Nucleus accumbens (tissue), 56 donors: ENCODE measurements at regions not wholly inside any gene's neighbourhood (a gene's known extent, or its start where the extent isn't known, plus 50 kb on each side); places are given as distances from the start of the nearest gene placed in this dataset.
"Not testable (repeated sequence)": the region's sequence is repeated elsewhere in the genome, so short reads cannot be mapped to it uniquely, and the experiment has no call there.

Experiments
- DNase-seq, 56 donors: peaks; one replicate each; lab custom pipeline; 2025; lab: John Stamatoyannopoulos, UW

DNA sequence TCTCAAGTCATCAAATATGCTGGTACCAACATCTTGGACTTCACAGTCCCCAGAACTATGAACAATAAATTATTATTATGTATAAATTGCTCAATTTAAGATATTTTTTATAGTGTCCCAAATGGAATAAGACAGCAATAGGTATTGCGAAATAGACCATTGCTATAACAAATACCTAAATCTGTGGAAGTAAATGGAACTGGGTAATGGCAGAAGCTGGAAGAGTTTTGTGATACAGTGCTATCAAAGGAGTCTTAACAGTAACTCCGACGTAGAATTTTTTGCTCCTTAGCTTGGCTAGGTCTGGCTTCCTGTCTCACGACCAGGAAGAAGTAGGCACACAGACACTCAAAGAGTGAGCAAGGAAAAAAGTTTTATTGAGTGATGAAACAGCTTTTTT lies 1791.5 kb downstream of the PLA2G4A start:
- DNase-seq: no peak

DNA sequence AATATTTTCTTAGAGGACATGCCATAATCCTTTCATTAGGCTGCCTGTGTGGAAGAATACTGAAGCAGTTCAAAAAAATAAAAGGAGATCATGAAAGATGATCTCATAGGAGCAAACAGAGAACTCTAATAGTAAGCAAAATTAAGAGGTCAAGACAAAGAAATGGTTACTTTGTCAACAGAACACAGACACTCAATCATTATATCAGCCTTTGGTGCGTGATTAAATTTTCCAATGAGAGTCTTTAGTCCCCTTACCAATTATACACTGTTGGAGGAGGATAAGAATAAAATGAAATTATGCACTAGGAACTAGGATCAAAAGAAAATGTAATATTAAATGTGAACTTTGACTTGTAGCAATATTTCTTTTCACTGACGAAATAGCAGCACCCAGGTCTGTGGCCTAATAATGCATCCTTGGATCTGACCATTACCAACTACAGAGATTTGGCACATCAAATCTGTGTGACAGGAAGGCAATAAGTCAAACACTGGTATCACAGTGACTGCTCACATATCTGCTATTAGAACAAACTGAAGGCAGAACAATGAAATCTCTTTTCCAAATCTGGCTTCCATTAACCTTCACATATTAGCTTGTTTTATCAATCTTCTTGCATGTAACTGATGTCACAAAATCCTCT lies 1812.9 kb downstream of the PLA2G4A start:
- DNase-seq: no peak

DNA sequence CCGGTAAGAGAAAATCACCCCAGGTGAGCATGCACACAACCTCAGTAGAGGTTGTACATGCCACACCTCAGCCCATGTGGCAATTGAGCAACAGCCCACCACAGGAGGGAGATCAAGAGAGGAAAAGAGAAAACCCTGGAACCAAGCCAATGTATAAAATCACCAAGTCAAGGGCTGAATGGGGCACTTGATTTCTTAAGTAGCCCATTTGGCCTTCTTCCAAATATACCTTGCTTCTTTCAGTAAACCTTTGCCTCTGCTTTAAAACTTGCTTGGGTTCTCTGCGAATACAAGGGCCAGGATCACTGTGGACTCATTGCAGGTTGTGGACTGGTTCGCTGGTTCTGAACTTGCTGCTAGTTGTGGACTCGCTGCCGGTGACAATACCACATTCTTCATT lies 1814.0 kb downstream of the PLA2G4A start:
- DNase-seq: no peak

DNA sequence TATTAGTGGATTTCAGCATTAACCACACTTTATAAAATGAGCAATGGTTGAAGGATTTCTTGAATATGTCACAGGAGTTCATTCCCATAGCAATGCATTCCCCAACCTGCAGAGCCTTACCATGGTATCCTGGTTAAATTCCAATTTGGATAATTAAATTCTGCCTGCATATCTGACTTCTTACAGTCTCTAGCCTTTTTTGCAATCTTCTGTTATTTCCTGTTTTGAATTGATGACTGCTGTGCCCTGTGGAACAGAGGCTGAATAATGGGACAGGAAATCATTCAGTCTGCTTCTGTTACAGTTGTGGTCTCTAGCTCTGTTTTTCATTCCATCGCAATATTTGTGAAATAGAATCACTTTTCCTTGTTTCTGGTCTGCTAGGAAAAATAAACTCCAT lies 1823.9 kb downstream of the PLA2G4A start:
- DNase-seq: no peak

DNA sequence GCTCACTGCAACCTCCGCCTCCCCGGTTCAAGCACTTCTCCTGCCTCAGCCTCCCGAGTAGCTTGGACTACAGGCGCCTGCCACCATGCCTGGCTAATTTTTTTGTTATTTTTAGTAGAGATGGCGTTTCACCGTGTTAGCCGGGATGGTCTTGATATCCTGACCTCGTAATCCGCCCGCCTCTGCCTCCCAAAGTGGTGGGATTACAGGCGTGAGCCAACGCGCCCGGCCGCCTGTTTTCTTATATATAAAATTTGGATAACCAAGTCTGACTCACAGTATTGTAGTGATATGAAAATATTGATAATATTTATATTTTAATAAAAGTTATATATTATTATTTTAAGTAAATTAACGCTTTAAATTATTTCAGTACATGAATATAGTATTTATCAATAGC lies 1821.7 kb downstream of the BRINP3 start:
- not testable (repeated sequence) for DNase-seq

DNA sequence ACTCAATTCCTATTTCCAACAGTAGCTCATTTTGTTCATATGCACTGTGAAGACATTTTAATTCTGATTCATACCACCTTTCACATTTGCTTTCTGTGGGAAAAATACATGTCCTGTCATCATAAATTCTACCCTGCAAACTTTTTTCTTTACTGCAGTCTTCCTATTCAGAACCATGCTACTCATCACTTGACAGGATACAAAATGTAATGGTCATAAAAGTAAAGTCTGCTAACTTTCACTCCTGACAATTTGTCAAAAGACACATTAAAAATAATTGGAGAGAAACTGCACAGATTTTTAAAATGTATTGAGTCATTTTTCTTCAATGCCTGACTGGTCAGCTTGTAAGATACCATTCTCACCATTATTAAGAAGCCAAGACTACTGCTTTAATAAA lies 1817.1 kb downstream of the BRINP3 start:
- no peak for DNase-seq

DNA sequence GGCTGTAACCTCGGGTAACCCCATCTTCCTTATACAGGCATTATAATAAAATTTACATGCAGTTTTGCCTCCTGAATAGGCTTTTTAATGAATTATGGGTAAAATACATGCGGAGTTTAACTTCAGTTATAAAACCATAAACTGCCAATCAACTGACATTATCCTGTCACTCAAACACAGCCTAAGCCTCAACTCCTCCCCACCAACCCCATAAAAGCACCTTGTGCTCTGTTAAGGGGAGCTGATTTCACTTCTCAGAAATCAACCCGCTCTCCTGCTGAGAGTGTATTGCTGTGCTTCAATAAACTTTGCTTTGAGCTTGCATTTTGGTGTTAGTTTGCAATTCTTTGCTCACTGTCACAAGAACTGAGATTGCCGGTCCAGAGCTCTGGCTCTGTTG lies 1812.2 kb downstream of the BRINP3 start:
- DNase-seq: no peak

DNA sequence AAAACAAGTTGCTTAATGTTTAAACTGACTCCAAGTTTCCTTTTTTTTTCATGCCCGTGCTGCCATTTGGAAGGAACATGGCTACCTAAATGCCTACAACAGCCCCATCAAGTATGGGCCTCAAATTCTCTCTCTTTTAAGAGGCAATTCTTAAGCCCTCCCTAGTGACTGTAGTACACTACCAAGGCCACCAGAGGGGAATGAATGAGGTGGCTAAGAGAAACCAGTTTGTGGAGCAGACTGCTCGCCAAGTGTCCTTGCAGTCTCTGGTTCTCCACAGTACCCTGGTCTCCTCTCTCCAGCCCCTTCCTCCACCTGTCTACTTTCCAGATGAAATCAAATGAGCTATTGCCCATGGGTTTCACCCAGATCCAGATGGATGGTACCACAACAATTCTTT lies 1809.6 kb downstream of the BRINP3 start:
- no peak for DNase-seq

DNA sequence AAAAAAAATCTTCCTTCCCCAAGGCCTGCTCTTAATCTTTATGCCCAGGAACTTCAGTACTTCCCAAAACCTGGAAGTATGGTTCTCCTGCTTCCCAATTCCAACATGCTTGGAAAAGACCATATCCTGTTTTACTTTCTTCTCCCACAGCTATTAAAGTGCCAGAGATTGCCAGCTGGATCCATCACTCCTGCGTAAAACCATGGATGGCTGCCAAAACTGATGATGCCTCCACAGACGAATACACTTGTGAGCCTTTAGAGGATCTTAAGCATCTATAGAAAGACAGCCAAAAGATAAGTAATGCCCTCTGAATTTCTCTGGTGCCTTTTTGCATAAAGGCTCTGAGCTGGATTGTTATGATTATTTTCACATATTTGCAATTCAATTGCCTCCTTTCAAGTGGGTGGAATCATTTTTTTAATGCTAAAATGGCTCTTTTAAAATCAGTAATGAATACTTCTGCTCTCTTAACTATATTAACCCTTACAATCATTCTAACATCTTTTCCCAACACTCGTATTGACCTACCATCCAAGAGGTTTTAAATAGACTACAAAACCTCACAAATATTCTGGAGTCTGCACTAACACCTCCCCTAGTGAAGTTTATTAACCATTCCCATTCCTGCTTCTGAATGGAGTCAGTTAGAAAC lies 1807.8 kb downstream of the BRINP3 start:
- peak in 2 of 56 donors; percentile 3 to 6 for DNase-seq

DNA sequence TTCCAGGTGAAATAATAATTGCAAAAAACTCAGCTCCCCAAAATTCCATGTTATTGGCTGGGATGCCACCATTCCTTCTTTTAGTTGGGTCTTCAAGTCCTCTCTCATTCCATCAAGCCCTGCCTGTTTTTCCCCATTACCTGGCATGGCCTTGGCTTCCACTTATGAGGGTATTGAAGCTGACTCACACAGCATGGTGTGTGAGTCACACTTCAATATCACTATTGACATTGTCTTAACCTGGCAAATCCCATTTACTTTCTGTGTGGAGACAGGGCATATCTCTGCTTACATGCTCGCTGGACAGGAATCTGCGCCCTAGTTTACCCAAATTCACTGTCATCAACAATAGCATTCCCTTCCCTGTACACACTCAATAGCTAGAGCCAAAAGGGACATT lies 1806.8 kb downstream of the BRINP3 start:
- DNase-seq: no peak

DNA sequence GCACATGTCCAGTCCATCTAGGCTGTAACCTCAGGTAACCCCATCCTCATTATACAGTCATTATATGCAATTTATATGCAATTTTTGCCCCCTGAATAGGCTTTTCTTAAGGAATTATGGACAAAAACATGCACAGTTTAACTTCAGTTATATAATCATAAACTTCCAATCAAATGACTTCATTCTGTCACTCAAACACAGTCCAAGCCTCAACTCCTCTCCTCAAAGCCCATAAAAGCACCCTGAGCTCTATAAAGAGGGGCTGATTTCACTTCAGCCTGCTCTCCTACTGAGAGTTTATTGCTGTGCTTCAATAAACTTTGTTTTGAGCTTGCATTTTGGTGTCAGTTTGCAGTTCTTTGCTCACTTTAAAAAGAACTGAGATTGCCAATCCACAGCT lies 1805.5 kb downstream of the BRINP3 start:
- DNase-seq: no peak

DNA sequence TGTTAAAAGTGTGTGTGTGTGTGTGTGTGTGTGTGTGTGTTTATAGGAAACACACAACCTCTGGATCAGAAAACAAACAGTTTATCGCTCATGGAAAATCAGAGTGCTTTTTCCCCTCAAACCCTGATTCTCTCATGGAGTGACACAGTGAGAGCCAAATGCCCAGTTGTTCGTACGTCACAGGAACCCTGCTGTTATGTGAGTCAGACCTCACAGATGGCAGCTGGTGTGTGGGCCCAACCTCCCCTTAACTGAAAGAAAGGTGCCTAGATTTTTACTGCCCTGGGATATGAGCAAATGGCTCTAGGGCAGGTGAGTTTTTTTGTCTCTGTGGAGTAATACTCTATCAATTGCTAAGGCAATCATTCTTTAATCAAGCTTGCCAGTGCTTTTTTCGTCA lies 1788.1 kb downstream of the BRINP3 start:
- DNase-seq: no peak

DNA sequence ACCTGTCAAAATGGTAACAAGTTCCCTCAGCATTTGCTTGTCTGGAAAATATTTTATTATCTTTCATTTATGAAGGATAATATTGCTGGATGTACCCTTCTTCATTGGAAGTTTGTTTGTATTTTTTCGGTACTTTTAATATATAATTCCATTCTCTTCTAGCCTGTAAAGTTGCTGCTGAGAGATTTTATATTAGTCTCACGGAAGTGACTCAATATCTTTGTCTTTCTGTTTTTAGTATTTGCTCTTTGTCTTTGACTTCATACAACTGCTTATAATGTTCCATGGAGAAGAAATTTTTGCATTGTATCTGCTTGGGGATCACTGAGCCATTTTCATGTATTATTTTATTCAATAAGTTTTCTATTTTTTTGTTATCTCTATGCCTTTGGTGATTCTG lies 1777.5 kb downstream of the BRINP3 start:
- DNase-seq: no peak

DNA sequence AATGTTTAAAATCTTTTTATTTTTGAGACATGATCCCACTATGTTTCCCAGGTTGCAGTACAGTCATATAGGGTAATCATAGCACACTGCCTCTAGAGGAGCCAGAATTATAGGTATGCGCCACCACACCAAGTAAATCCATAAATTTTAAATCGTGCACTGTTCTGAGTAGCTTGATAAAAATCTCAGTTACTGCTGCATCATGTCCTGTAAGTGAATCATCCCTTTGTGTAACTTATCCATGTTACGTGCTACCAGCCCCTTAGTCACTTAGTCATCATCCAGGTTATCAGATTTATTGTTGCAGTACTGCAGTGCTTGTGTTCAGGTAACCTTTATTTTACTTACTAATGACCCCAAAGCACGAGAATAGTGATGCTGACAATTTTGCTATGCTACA lies 1770.9 kb downstream of the BRINP3 start:
- no peak for DNase-seq

DNA sequence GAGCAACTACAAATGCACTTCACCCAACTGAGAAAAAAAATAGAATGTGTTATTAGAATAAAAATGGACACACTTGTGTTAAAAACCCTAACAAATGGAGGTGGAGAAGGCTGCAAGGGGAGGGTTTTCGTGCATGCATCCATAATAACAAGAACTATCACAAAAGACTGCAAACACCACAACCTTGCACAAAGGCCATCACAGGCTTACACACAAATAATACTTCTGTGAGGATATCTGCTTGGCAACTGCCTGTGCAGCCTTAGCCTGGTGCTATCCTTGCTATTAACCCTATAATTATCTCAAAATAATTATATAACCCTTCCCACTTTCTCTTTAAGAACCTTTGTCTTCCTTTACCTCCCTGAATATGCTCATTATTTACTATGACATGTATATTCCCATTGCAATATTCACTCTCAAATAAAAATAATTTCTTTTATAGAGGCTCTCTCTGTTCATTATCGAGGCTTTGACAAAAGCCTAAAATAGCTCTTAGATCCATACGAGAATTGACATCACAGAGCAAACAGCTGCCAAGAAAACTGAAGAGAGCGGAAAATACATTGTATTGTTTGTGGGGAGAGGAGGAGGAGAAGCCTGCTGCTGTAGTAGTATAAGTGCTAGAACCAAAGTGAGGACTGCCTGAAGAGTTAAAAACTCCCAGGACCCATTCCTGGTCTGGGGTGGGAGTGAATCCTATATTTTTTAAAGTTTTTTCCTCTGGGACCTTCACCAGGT lies 1768.7 kb downstream of the BRINP3 start:
- no peak for DNase-seq

DNA sequence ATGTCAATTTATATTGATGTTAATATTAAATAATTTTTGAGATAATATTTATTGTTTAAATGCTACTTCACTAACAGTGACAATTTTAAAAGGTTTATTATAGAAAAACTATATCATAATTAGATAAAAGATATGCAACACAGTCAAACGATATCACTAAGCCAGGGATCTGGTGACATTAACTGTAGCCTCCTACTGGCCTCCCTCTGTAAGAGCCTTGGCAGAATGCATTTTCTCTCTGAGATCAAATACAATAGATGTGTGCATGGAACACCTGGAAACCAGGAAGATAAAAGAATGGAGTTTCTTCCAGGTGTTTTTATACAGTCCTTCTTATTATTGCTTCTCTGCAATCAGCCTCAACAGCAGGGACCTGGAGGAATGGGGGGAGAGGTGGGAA lies 1762.1 kb downstream of the BRINP3 start:
- no peak for DNase-seq

DNA sequence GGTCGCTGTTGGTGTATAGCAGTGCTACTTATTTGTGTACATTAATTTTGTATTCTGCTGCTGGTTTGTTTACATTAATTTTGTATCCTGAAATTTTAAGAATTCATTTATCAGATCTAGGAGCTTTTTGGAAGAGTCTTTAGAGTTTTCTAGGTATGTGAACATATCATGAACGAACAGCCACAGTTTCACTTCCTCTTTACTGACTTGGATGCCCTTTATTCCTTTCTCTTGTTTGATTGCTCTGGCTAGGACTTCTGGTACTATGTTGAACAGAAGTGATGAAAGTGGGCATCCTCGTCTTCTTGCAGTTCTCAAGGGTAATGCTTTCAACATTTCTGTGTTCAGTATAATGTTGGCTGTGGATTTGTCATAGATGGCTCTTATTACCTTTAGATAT lies 1757.9 kb downstream of the BRINP3 start:
- DNase-seq: no peak

DNA sequence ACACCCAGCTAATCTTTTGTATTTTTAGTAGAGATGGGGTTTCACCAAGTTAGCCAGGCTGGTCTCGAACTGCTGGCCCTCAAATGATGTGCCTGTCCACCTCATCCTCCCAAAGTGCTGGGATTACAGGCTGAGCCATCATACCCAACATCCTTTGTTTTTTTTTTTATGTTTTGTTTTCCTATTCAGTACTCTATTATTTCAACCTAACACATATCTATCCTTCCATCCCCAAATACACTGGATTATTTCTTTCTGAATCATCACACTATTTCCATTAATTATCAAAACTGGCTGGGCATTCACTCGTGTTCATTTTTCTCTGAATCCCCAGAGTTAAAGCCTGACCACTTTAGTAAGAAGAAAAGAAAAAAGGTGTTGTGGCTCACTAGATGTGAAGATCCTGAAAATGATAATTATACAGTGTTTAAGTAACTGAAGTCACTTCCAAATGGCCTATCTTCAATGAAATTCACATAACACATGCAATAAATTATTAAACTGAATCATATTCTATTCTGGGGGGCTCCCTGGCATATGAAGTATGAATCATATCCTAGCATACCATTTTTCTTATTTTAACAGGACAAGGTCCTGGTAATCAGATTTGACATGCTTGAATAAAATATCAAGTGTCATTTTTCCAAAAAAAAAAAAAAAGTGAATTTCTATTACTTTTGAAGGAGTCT lies 1754.2 kb downstream of the BRINP3 start:
- no peak for DNase-seq

DNA sequence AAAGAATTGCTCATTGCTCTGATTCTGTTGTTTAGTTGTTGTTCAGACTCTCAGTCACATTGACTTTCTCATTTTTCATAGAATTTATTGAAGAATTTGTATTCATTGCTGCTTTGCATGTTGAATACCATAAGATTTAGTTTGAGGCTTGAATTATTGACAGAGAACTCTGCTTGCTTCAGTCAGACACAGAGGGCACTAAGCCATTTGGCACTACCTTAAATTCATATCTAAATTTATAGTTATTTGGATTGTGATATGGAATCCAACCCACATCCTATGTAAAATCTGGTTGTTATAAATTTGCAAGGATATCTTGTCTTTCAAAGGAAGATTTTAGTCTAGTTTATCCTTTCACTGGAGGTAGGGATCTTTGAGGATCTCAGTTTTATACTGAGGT lies 1748.6 kb downstream of the BRINP3 start:
- DNase-seq: no peak

DNA sequence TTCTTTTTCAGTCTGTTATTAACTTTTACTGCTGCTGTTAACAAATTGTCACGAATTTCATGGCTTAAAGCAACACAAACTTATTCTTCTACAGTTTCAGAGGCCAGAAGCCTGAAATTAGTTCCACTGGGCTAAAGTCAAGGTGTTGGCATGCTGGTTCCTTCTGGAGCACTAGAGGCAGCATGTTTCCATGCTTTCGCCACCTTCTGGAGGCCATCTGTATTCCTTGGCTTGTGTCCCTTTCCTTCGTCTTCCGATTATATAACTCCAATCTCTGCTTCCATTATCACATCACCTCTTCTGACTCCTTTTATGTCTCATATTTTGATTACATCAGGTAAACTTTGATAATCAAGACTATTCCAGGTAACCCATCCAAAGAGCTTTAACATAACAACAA lies 1742.1 kb downstream of the BRINP3 start:
- DNase-seq: no peak

DNA sequence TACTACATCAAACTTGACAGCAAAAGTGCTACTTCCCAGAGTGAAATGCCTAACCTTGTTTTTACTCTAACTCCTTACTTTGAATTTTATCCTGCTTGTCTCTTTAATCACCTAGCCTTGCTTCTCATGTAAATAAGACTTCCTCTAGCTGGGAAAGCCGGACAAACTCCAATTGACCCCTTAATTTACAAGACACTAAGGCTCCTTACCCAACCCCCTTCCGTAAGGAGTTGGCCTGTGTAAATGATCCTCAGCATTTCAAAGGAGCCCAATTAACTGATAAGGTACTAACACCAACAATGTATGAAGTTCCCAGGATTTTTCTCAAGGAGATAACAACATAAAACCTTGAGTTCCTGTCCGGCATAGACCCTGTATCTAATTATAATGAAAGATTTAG lies 1728.4 kb downstream of the BRINP3 start:
- not testable (repeated sequence) for DNase-seq
